Upper lobe of left lung (tissue), 6 donors: ENCODE measurements at regions not wholly inside any gene's neighbourhood (a gene's known extent, or its start where the extent isn't known, plus 50 kb on each side); places are given as distances from the start of the nearest gene placed in this dataset.

ENCODE experiments used
- ATAC-seq, 2 donors: fragments of 200-7000 bp; cut with Tn5 transposase; one replicate each; pipeline ENCODE4 v1.9.1; 2022; ENCODE audit warnings: mild to moderate bottlenecking in 2 of 2, moderate library complexity in 2 of 2; ENCODE audit not compliant: low FRiP score in 2 of 2
- DNase-seq, 2 donors: peaks; one replicate each; pipeline ENCODE4 v3.0.0-alpha.2; 2019 to 2020
- H3K27ac ChIP-seq, 4 donors: fragments of 200-600 bp; sonication (generic); one replicate each; pipeline ENCODE4 v1.5.1; 2016 to 2019
- H3K27me3 ChIP-seq, 4 donors: fragments of 200-600 bp; sonication (generic); one replicate each; pipeline ENCODE4 v1.5.1; 2017 to 2019
- H3K36me3 ChIP-seq, 4 donors: fragments of 200-600 bp; sonication (generic); one replicate each; pipeline ENCODE4 v1.5.1; 2016 to 2019
- H3K4me1 ChIP-seq, 4 donors: fragments of 200-600 bp; sonication (generic); one replicate each; pipeline ENCODE4 v1.5.1; 2018 to 2019
- H3K4me3 ChIP-seq, 4 donors: fragments of 200-600 bp; sonication (generic); one replicate each; pipeline ENCODE4 v1.5.1; 2017 to 2019; ENCODE audit warnings: mild to moderate bottlenecking in 2 of 4, moderate library complexity in 1 of 4
- H3K9me3 ChIP-seq, 4 donors: fragments of 200-600 bp; sonication (generic); one replicate each; pipeline ENCODE4 v1.5.1; 2018 to 2019
- EP300 ChIP-seq, 4 donors: sonication (generic); formaldehyde crosslinking; IDR thresholded peaks; one replicate each; pipeline ENCODE4 v1.5.1; 2017; ENCODE audit warnings: antibody characterized with exemption in 4 of 4, control low read depth in 2 of 4
- POLR2A ChIP-seq, 4 donors: fragments of 450-650 bp; IDR thresholded peaks; one replicate each; pipeline ENCODE4 v1.5.1; 2016 to 2017; ENCODE audit warnings: antibody characterized with exemption in 4 of 4, mild to moderate bottlenecking in 2 of 4
- POLR2AphosphoS5 ChIP-seq, 2 donors: sonication (generic); formaldehyde crosslinking; IDR thresholded peaks; one replicate each; pipeline ENCODE4 v1.5.1; 2017; ENCODE audit warnings: antibody characterized with exemption in 2 of 2
- WGBS, 2 donors: methylation state at CpG; one replicate each; pipeline ENCODE4 v1.1.5; 2017 to 2018; 5-methylcytosine and 5-hydroxymethylcytosine counted together
- TF ChIP-seq, protein P1 (sequence below), 6 experiments: fragments of 450-650 bp in 4 of 6; fragments of 200-600 bp in 2 of 6; sonication (generic) in 2 of 6; IDR thresholded peaks; one replicate each; pipeline ENCODE4 v1.5.1; 2016 to 2019; ENCODE audit warnings: antibody characterized with exemption in 6 of 6
- donor health status: DM: no; HTN: no; CAD: no; lungs with moderate emphysema.
- donor health status: DM: no; HTN: yes; CAD: no; lungs with severe emphysema.

DNA sequence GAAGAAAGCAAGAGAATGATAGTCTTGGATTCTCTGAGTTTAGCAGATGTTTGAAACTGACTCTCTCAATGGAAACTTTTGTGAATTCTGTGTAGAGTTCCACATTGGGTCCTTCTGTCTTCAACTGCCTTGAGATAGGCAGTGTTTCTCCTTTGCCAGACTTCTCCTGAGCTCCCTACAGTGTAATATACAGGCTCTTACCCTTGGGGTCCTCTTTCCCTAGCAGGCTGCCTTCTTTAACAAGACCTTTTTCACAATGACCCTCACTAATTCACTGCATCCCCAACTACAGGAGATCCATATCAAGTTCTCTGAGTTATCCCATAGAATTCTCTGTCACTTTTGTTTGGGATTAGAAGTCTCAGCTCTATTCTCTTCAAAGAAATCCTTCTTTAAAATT lies 513.0 kb downstream of the XIRP2 start:
- Histone ChIP-seq H3K9me3 (no peaks in the 10 kb centered on the region), H3K27ac (no peak overlapping the region), H3K36me3 (no peaks in the 10 kb centered on the region), H3K4me1 (no peaks in the 10 kb centered on the region), H3K27me3 (no peaks in the 10 kb centered on the region), H3K4me3 (no peak overlapping the region)
- TF ChIP-seq POLR2A (IDR thresholded peaks at IDR 0.05), result no peak
- TF ChIP-seq, protein P1, sequence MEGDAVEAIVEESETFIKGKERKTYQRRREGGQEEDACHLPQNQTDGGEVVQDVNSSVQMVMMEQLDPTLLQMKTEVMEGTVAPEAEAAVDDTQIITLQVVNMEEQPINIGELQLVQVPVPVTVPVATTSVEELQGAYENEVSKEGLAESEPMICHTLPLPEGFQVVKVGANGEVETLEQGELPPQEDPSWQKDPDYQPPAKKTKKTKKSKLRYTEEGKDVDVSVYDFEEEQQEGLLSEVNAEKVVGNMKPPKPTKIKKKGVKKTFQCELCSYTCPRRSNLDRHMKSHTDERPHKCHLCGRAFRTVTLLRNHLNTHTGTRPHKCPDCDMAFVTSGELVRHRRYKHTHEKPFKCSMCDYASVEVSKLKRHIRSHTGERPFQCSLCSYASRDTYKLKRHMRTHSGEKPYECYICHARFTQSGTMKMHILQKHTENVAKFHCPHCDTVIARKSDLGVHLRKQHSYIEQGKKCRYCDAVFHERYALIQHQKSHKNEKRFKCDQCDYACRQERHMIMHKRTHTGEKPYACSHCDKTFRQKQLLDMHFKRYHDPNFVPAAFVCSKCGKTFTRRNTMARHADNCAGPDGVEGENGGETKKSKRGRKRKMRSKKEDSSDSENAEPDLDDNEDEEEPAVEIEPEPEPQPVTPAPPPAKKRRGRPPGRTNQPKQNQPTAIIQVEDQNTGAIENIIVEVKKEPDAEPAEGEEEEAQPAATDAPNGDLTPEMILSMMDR (IDR thresholded peaks at IDR 0.05), result no peak
- ATAC-seq (no peak), DNase-seq (no peak)

DNA sequence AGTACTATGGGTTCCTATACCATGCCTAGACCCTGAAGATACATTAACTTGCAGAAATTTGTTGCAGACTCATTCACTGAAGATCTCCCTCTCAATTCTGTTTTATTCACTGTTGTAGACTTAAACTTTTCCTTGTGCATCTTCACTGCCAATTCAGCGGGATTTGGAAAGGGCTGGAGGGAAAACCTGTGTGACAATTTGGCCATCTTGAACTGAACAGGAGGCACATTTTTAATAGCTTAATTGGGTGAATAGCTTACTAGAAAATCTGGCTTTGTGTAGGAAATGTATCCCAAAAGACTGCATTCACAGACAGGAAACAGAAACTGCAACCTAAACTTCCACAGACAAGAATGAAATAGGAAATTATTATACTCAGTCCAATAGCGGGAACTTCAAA lies 512.3 kb downstream of the XIRP2 start:
- TF ChIP-seq EP300 (IDR thresholded peaks at IDR 0.05) (no peak), POLR2A (IDR thresholded peaks at IDR 0.05) (no peak), POLR2AphosphoS5 (IDR thresholded peaks at IDR 0.05) (no peak)
- 78 to 82% methylated on average over 2 of the region's 2 CpGs for WGBS, 2 donors
- no peak for ATAC-seq

DNA sequence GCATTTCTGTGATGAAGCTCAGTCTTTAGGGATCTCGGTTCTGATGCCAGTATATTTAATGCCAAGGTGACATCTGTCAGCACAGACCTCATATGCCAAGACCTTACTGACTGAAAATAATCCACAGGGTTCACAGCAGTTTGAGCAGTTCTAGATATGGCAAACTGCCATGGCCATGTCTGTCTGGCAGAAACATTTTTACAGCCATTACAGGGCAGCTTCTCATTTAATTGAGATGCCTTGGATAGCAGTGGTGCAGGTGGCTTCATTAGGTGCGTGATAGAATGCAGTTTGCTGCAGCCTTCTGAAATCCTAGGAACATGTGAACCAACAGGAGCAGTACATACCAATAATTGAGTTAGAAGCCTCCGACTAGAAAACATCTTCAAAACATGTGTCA lies 510.6 kb downstream of the XIRP2 start:
- Histone ChIP-seq H3K27me3 (no peaks in the 10 kb centered on the region), H3K27ac (no peak overlapping the region), H3K4me1 (no peaks in the 10 kb centered on the region), H3K4me3 (no peak overlapping the region), H3K9me3 (no peaks in the 10 kb centered on the region), H3K36me3 (no peaks in the 10 kb centered on the region)
- DNase-seq (no peak), ATAC-seq (no peak)
- TF ChIP-seq, protein P1 (IDR thresholded peaks at IDR 0.05), result no peak
- TF ChIP-seq POLR2A (IDR thresholded peaks at IDR 0.05), result no peak
- no peak for TF ChIP-seq EP300 (IDR thresholded peaks at IDR 0.05)
- no peak for TF ChIP-seq POLR2AphosphoS5 (IDR thresholded peaks at IDR 0.05)
- 79 to 86% methylated on average over 3 of the region's 3 CpGs for WGBS, 2 donors

More for the DNA sequence above, 512.3 kb downstream of the XIRP2 start:
- Histone ChIP-seq H3K4me1 (no peaks in the 10 kb centered on the region), H3K27ac (no peak overlapping the region), H3K9me3 (no peaks in the 10 kb centered on the region), H3K36me3 (no peaks in the 10 kb centered on the region), H3K4me3 (no peak overlapping the region), H3K27me3 (no peaks in the 10 kb centered on the region)
- DNase-seq, result no peak

DNA sequence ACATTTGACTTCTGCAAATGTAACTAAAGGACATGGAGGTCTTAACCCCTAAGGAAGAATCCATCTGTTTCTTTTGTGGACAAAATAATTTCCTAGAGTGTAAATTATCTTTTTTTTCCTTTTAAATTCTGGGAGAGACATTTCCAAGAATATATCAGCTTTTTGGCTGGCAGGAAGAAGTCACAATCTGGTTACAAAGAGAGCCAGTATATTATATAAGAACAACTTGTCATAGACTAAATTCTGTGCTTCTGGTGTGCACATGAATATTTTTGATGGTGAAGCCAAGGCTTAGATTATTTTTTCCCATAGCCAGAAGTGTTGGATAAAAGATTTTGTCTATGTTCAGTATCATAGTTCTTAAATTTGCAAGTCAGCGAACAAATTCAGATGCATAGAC lies 500.6 kb downstream of the XIRP2 start:
- H3K9me3 ChIP-seq, result no peaks in the 10 kb centered on the region
- no peak overlapping the region for H3K27ac ChIP-seq
- DNase-seq, result no peak
- TF ChIP-seq, protein P1 (IDR thresholded peaks at IDR 0.05), result no peak
- no peak for TF ChIP-seq POLR2AphosphoS5 (IDR thresholded peaks at IDR 0.05)
- no peak for TF ChIP-seq EP300 (IDR thresholded peaks at IDR 0.05)
- no peak for TF ChIP-seq POLR2A (IDR thresholded peaks at IDR 0.05)
- 97 to 100% methylated on average over 1 of the region's 1 CpG for WGBS, 2 donors
- no peak for ATAC-seq
- no peaks in the 10 kb centered on the region for H3K4me1 ChIP-seq
- H3K27me3 ChIP-seq, result no peaks in the 10 kb centered on the region
- H3K4me3 ChIP-seq, result no peak overlapping the region
- H3K36me3 ChIP-seq, result no peaks in the 10 kb centered on the region

DNA sequence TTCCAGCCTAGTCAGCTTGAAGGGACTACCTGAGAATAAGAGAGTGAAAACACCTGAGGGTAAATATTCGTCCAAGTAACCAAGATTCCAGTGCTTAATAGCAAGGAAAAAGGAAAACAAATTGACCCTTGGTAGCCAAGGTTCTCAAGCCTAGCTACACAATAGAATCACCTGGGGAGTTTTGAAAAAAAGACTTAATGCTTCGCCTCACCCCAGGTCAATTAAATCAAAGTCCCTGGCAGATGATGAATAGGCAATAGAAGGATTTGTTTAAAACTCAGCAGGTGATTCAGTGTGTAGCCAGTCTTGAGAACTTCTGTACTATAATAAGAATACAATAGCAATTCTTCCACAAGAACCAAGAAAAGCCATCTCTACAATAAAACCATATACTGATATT lies 500.2 kb downstream of the XIRP2 start:
- 66 to 67% methylated on average over 2 of the region's 2 CpGs for WGBS, 2 donors
- Histone ChIP-seq H3K9me3 (no peaks in the 10 kb centered on the region), H3K27ac (no peak overlapping the region), H3K4me1 (no peaks in the 10 kb centered on the region), H3K27me3 (no peaks in the 10 kb centered on the region), H3K4me3 (no peak overlapping the region), H3K36me3 (no peaks in the 10 kb centered on the region)
- DNase-seq (no peak), ATAC-seq (no peak)
- no peak for TF ChIP-seq EP300 (IDR thresholded peaks at IDR 0.05)
- no peak for TF ChIP-seq POLR2AphosphoS5 (IDR thresholded peaks at IDR 0.05)
- no peak for TF ChIP-seq POLR2A (IDR thresholded peaks at IDR 0.05)

DNA sequence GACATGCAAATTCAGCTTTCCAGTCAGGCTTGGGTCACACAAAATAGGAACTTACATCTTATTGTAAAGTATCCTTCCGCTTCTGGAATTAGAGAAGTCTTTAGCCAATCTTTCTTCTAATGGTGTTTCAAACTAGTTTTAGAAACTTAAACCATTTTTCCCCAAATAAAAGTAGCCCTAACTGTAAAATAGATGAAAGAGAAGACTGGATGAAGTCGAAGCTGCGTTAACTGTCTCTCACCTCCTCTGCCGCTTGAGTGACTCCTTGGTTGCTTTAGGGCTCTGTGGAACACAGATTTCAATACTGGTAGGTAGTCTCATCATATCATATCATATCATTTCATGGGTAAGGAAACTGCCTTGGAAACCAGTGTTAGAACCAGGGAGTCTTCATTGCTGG lies 498.4 kb downstream of the XIRP2 start:
- no peak for DNase-seq
- 90 to 95% methylated on average over 4 of the region's 4 CpGs for WGBS, 2 donors
- Histone ChIP-seq H3K4me3 (no peak overlapping the region), H3K9me3 (no peaks in the 10 kb centered on the region), H3K4me1 (no peaks in the 10 kb centered on the region), H3K27me3 (no peaks in the 10 kb centered on the region), H3K36me3 (no peaks in the 10 kb centered on the region), H3K27ac (no peak overlapping the region)
- TF ChIP-seq, protein P1 (IDR thresholded peaks at IDR 0.05), result no peak
- TF ChIP-seq POLR2A (IDR thresholded peaks at IDR 0.05), result no peak
- ATAC-seq, result no peak
